ENCODE measurements at regions not wholly inside any gene's neighbourhood (a gene's known extent, or its start where the extent isn't known, plus 50 kb on each side); places are given as distances from the start of the nearest gene placed in this dataset.

DNA sequence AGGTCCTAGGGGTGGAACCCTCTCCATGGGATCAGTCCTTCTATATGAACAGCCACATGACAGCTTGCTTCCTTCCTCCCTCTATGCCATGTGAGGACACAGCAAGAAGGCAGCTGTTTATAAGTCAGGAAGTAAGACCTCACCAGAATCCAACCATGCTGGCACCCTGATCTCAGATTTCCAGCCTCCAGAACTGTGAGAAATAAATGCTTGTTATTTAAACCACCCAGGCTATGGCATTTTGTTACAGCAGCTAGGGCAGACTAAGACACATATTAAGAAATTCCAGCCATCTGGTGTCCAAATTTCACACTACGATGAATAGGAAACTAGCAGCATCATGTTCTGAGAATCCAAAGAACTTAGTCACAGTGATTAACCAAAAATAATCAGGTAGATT, 140.1 kb downstream of the ZFAND4 start:
- no peak overlapping the region for H2AFZ ChIP-seq (ENCODE audit: control insufficient read depth, low read depth, low read length)
- DNase-seq (ENCODE audit: low read depth, low spot score): no peak
- intact Hi-C loops (cut with micrococcal nuclease; ENCODE audit: unreplicated experiment): no loop called here
- ATAC-seq: no peak
- no TSS peak for BruUV-seq (replicated peaks)
- ChIA-PET POLR2A (no interaction called here), CTCF (interaction anchor here (1.2 kb wide), 1 partner anchor 297 kb away, joined by 3 read pairs; no protein-coding TSS in a partner anchor), RAD21 (ENCODE audit: unreplicated experiment) (no interaction called here), SMC1A (ENCODE audit: uncharacterized antibody, unreplicated experiment) (no interaction called here)
- H3K27me3 ChIP-seq (replicated peaks in 1 of 2; ENCODE audit: control insufficient read depth in 2 of 2, insufficient read depth in 2 of 2, low read length in 1 of 2): no peaks in the 10 kb centered on the region
- no peaks in the 10 kb centered on the region for H3K79me2 ChIP-seq (ENCODE audit: control insufficient read depth, insufficient read depth, low read length)
- no peak overlapping the region for H3K9ac ChIP-seq (ENCODE audit: control insufficient read depth, insufficient read depth, low read length)
- no peaks in the 10 kb centered on the region for H4K20me1 ChIP-seq (ENCODE audit: control insufficient read depth, insufficient read depth)
- no peak overlapping the region for H3K4me2 ChIP-seq (ENCODE audit: control insufficient read depth, insufficient read depth)
- WGBS (ENCODE audit: insufficient coverage, insufficient replicate concordance, low lambda C conversion rate, missing lambda C conversion rate): 89% methylated on average over 1 of the region's 1 CpG
- H3K4me1 ChIP-seq (ENCODE audit: control insufficient read depth, insufficient read depth, low read length): no peaks in the 10 kb centered on the region
- FAIRE-seq: no peak
- TF ChIP-seq NFXL1 (IDR thresholded peaks at IDR 0.05; ENCODE audit: borderline replicate concordance) (no peak), ZNF207 (IDR thresholded peaks at IDR 0.05; ENCODE audit: borderline replicate concordance) (no peak), MXI1 (IDR thresholded peaks at IDR 0.05; ENCODE audit: low read depth, low read length) (no peak), ZNF384 (IDR thresholded peaks at IDR 0.05; ENCODE audit: borderline replicate concordance, low read depth, low read length) (no peak)
- TF ChIP-seq, protein P1, sequence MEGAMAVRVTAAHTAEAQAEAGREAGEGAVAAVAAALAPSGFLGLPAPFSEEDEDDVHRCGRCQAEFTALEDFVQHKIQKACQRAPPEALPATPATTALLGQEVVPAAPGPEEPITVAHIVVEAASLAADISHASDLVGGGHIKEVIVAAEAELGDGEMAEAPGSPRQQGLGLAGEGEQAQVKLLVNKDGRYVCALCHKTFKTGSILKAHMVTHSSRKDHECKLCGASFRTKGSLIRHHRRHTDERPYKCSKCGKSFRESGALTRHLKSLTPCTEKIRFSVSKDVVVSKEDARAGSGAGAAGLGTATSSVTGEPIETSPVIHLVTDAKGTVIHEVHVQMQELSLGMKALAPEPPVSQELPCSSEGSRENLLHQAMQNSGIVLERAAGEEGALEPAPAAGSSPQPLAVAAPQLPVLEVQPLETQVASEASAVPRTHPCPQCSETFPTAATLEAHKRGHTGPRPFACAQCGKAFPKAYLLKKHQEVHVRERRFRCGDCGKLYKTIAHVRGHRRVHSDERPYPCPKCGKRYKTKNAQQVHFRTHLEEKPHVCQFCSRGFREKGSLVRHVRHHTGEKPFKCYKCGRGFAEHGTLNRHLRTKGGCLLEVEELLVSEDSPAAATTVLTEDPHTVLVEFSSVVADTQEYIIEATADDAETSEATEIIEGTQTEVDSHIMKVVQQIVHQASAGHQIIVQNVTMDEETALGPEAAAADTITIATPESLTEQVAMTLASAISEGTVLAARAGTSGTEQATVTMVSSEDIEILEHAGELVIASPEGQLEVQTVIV (IDR thresholded peaks at IDR 0.05; ENCODE audit: borderline replicate concordance, partially characterized antibody): no peak
- TF ChIP-seq, protein P2, sequence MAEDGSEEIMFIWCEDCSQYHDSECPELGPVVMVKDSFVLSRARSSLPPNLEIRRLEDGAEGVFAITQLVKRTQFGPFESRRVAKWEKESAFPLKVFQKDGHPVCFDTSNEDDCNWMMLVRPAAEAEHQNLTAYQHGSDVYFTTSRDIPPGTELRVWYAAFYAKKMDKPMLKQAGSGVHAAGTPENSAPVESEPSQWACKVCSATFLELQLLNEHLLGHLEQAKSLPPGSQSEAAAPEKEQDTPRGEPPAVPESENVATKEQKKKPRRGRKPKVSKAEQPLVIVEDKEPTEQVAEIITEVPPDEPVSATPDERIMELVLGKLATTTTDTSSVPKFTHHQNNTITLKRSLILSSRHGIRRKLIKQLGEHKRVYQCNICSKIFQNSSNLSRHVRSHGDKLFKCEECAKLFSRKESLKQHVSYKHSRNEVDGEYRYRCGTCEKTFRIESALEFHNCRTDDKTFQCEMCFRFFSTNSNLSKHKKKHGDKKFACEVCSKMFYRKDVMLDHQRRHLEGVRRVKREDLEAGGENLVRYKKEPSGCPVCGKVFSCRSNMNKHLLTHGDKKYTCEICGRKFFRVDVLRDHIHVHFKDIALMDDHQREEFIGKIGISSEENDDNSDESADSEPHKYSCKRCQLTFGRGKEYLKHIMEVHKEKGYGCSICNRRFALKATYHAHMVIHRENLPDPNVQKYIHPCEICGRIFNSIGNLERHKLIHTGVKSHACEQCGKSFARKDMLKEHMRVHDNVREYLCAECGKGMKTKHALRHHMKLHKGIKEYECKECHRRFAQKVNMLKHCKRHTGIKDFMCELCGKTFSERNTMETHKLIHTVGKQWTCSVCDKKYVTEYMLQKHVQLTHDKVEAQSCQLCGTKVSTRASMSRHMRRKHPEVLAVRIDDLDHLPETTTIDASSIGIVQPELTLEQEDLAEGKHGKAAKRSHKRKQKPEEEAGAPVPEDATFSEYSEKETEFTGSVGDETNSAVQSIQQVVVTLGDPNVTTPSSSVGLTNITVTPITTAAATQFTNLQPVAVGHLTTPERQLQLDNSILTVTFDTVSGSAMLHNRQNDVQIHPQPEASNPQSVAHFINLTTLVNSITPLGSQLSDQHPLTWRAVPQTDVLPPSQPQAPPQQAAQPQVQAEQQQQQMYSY (CRISPR knock-in tag; IDR thresholded peaks at IDR 0.05): no peak
- in situ Hi-C loops (cut with MboI): no loop called here
- no peaks in the 10 kb centered on the region for H3K9me3 ChIP-seq (replicated peaks; ENCODE audit: control insufficient read depth, insufficient read depth, low read length)
- no peaks in the 10 kb centered on the region for H3K36me3 ChIP-seq (ENCODE audit: control insufficient read depth in 2 of 2, insufficient read depth in 2 of 2, low read length in 1 of 2)
- no peak overlapping the region for H3K27ac ChIP-seq (ENCODE audit: control insufficient read depth, insufficient read depth)
- H3K4me3 ChIP-seq: no peak overlapping the region

Measured in GM12878 (cell line).